Loucy (cell line): ENCODE measurements at regions not wholly inside any gene's neighbourhood (a gene's known extent, or its start where the extent isn't known, plus 50 kb on each side); places are given as distances from the start of the nearest gene placed in this dataset.

Source experiments
- H2AFZ ChIP-seq: fragments of 200-600 bp; sonication (generic); 2 replicates; pipeline ENCODE4 v1.6.0; 2016; ENCODE audit warnings: antibody characterized with exemption, mild to moderate bottlenecking, low read length, moderate library complexity
- H3F3A ChIP-seq: fragments of 200-600 bp; 2 replicates; pipeline ENCODE4 v1.6.0; 2016; ENCODE audit warnings: antibody characterized with exemption, low read depth, mild to moderate bottlenecking
- H3K27me3 ChIP-seq: fragments of 200-600 bp; sonication (generic); 2 replicates; pipeline ENCODE4 v1.6.1; 2014; ENCODE audit warnings: low read length, mild to moderate bottlenecking; ENCODE audit not compliant: insufficient read depth, poor library complexity, severe bottlenecking
- H3K36me3 ChIP-seq: fragments of 200-600 bp; sonication (generic); 2 replicates; pipeline ENCODE4 v1.6.1; 2016; ENCODE audit warnings: low read length; ENCODE audit not compliant: insufficient read depth
- H3K4me1 ChIP-seq: fragments of 200-600 bp; sonication (generic); 2 replicates; pipeline ENCODE4 v1.5.1; 2014; ENCODE audit warnings: low read length, mild to moderate bottlenecking; ENCODE audit not compliant: insufficient read depth, poor library complexity, severe bottlenecking
- H3K4me2 ChIP-seq: fragments of 200-600 bp; sonication (generic); 2 replicates; pipeline ENCODE4 v1.6.0; 2014; ENCODE audit warnings: antibody characterized with exemption, low read length, low read depth, mild to moderate bottlenecking; ENCODE audit not compliant: poor library complexity, severe bottlenecking
- H3K4me3 ChIP-seq: fragments of 200-600 bp; sonication (generic); 2 replicates; pipeline ENCODE4 v1.5.1; 2014; ENCODE audit warnings: low read length, mild to moderate bottlenecking, mixed read lengths; ENCODE audit not compliant: poor library complexity, severe bottlenecking
- H3K79me2 ChIP-seq: fragments of 200-600 bp; sonication (generic); 2 replicates; pipeline ENCODE4 v1.6.1; 2014; ENCODE audit warnings: low read length; ENCODE audit not compliant: insufficient read depth
- H3K9ac ChIP-seq: fragments of 200-600 bp; sonication (generic); 2 replicates; pipeline ENCODE4 v1.6.0; 2014; ENCODE audit warnings: mild to moderate bottlenecking, low read depth, low read length, moderate library complexity; ENCODE audit not compliant: poor library complexity, severe bottlenecking
- H3K9me2 ChIP-seq: fragments of 200-600 bp; sonication (generic); replicated peaks from 2 replicates; pipeline ENCODE4 v1.6.1; 2016; ENCODE audit warnings: low read depth, low read length, mixed read lengths
- H3K9me3 ChIP-seq: fragments of 200-600 bp; sonication (generic); 2 replicates; pipeline ENCODE4 v1.6.1; 2014; ENCODE audit warnings: mild to moderate bottlenecking, antibody characterized with exemption, low read length, low read depth; ENCODE audit not compliant: insufficient read depth
- H4K20me1 ChIP-seq: fragments of 200-600 bp; sonication (generic); 2 replicates; pipeline ENCODE4 v1.6.0; 2014; ENCODE audit warnings: antibody characterized with exemption, low read length, mild to moderate bottlenecking; ENCODE audit not compliant: insufficient read depth, poor library complexity, severe bottlenecking
- CTCF ChIP-seq: fragments of 200-600 bp; sonication (generic); conservative IDR thresholded peaks from 2 replicates; pipeline ENCODE4 v1.5.1; 2014; ENCODE audit warnings: mild to moderate bottlenecking, antibody characterized with exemption, low read length
- EZH2phosphoT487 ChIP-seq: fragments of 200-600 bp; IDR thresholded peaks from 2 replicates; pipeline ENCODE4 v1.6.1; 2018; ENCODE audit warnings: antibody characterized with exemption, mild to moderate bottlenecking, moderate library complexity, borderline replicate concordance

- H3K9ac ChIP-seq, result no peak overlapping the region
- H3K9me2 ChIP-seq, result no peaks in the 10 kb centered on the region
- no peak overlapping the region for H3K4me3 ChIP-seq
- no peaks in the 10 kb centered on the region for H3K27me3 ChIP-seq
- no peaks in the 10 kb centered on the region for H3K4me1 ChIP-seq
- H4K20me1 ChIP-seq, result no peaks in the 10 kb centered on the region
- no peaks in the 10 kb centered on the region for H3K36me3 ChIP-seq
- H3F3A ChIP-seq, result no peaks in the 10 kb centered on the region
- no peaks in the 10 kb centered on the region for H3K9me3 ChIP-seq
- no peak overlapping the region for H2AFZ ChIP-seq
- H3K79me2 ChIP-seq, result no peaks in the 10 kb centered on the region
- H3K4me2 ChIP-seq, result no peak overlapping the region
- TF ChIP-seq CTCF (no peak), EZH2phosphoT487 (no peak)
These were observed 806.3 kb upstream of the GJE1 start for GRCh38 chr6:141326426-141326825.

DNA sequence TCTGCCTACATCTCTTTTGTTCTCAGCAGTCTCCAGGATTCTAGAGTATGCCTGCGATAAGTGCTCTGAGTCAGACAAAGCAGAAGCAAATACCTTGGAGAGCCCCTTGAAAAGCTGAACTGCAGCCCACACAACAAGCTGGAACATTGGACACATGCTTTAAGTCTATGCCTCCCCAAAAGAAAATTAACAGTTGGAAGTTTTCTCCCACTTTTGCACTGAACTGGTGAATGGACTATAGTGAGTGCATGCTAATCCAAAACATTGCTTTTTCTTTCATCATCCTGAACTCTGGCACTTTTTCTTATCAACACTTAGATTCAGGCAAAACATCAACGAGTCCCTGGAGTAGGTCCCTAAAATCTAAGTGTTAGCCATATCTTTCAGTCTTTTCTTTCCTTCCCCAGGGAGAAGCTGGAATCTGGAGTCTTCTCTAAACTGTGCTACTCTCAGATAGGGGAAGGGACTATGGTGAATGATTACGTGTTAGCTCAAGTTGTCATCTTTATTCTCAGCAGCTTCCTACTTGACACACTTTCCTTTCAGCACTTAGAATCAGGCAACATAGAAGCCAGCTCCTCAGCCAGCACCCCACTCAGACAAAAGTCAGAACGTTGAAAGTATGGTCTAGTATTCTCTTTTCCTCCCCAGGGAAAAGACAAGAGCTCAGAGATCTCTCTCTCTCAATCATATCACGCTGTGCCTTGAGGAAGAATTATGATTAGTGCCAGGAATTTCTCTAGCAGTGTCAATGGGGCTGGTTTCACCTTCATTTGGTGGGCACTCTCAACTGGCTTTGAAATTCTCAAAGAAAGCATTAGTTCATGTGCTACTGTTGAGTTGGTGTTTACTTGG, 811.0 kb upstream of the GJE1 start:
- Histone ChIP-seq H3F3A (no peaks in the 10 kb centered on the region), H3K9me3 (no peaks in the 10 kb centered on the region), H3K79me2 (no peaks in the 10 kb centered on the region), H3K4me3 (no peak overlapping the region), H3K27me3 (no peaks in the 10 kb centered on the region), H3K4me1 (no peaks in the 10 kb centered on the region), H3K4me2 (no peak overlapping the region), H3K36me3 (no peaks in the 10 kb centered on the region), H4K20me1 (no peaks in the 10 kb centered on the region), H3K9me2 (no peaks in the 10 kb centered on the region), H2AFZ (no peak overlapping the region), H3K9ac (no peak overlapping the region)
- TF ChIP-seq CTCF, result no peak
- TF ChIP-seq EZH2phosphoT487, result no peak

DNA sequence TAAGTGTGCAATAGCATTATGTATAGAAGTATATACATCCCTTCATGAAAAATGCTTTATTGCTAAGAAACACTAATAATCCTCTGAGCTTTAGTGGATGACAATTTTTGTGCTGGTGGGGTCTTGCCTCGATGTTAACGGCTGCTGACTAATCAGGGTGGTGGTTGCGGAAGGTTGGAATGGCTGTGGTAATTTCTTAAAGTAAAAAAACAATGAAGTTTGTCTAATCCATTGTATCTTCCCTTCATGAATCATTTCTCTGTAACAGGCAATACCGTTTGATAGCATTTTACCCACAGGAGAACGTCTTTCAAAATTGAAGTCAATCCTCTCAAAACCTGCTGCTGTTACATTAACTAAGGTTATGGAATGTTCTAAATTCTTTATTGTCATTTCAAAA, 816.5 kb upstream of the GJE1 start:
- Histone ChIP-seq H3K9me3 (no peaks in the 10 kb centered on the region), H3K36me3 (no peaks in the 10 kb centered on the region), H3F3A (no peaks in the 10 kb centered on the region), H2AFZ (no peak overlapping the region), H3K4me1 (no peaks in the 10 kb centered on the region), H3K9ac (no peak overlapping the region), H3K4me3 (no peak overlapping the region), H3K79me2 (no peaks in the 10 kb centered on the region), H3K4me2 (no peak overlapping the region), H3K27me3 (no peaks in the 10 kb centered on the region), H3K9me2 (no peaks in the 10 kb centered on the region), H4K20me1 (no peaks in the 10 kb centered on the region)
- TF ChIP-seq CTCF (no peak), EZH2phosphoT487 (no peak)
